ENCODE measurements at regions not wholly inside any gene's neighbourhood (a gene's known extent, or its start where the extent isn't known, plus 50 kb on each side); places are given as distances from the start of the nearest gene placed in this dataset.

DNA sequence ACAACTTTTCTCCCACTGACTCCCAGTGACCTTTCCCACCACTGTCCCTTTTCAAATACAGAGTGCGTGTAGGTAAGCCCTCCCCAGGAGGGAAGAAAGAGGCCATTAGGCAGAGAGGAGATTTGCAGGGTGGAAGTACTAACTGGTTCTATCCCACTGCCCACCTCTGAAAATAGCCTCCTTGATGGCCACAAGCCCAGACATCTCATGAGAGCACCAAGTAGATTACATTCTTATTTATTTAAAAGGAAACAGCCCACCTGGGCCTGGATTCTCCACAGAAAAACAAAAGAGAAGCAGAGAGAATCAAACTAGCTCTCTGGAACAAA lies 445.3 kb downstream of the FOXO1 start:
- no peak for DNase-seq (ENCODE audit: low spot score)
- Mint-ChIP-seq H3K36me3 (no peaks in the 10 kb centered on the region), H3K27ac (no peak overlapping the region), H3K9me3 (peaks cover 6% of the 10 kb centered on the region), H3K4me1 (peaks cover 34% of the 10 kb centered on the region), H3K4me3 (no peak overlapping the region), H3K27me3 (ENCODE audit: insufficient read depth, low read depth) (peaks cover 11% of the 10 kb centered on the region)
- no peaks in the 10 kb centered on the region for H3K27me3 ChIP-seq
- no peak overlapping the region for H3K27ac ChIP-seq
- H3K9ac ChIP-seq: no peak overlapping the region
- no peaks in the 10 kb centered on the region for H3K9me3 ChIP-seq (ENCODE audit: low read depth)
- H3K4me1 ChIP-seq: peaks cover 7% of the 10 kb centered on the region
- TF ChIP-seq EZH2 (IDR thresholded peaks at IDR 0.05) (no peak), EZH2phosphoT487 (IDR thresholded peaks at IDR 0.05) (no peak)
- TF ChIP-seq, protein P1, sequence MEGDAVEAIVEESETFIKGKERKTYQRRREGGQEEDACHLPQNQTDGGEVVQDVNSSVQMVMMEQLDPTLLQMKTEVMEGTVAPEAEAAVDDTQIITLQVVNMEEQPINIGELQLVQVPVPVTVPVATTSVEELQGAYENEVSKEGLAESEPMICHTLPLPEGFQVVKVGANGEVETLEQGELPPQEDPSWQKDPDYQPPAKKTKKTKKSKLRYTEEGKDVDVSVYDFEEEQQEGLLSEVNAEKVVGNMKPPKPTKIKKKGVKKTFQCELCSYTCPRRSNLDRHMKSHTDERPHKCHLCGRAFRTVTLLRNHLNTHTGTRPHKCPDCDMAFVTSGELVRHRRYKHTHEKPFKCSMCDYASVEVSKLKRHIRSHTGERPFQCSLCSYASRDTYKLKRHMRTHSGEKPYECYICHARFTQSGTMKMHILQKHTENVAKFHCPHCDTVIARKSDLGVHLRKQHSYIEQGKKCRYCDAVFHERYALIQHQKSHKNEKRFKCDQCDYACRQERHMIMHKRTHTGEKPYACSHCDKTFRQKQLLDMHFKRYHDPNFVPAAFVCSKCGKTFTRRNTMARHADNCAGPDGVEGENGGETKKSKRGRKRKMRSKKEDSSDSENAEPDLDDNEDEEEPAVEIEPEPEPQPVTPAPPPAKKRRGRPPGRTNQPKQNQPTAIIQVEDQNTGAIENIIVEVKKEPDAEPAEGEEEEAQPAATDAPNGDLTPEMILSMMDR (IDR thresholded peaks at IDR 0.05): no peak
- no peak overlapping the region for H3K4me3 ChIP-seq
- no peak overlapping the region for H3K4me2 ChIP-seq
- no peaks in the 10 kb centered on the region for H3F3A ChIP-seq (ENCODE audit: low read depth)
- H2AFZ ChIP-seq (replicated peaks): no peak overlapping the region
- H3K36me3 ChIP-seq: no peaks in the 10 kb centered on the region
- H4K20me1 ChIP-seq (ENCODE audit: low read depth): no peaks in the 10 kb centered on the region
- H3K79me2 ChIP-seq (ENCODE audit: low read depth): no peaks in the 10 kb centered on the region

DNA sequence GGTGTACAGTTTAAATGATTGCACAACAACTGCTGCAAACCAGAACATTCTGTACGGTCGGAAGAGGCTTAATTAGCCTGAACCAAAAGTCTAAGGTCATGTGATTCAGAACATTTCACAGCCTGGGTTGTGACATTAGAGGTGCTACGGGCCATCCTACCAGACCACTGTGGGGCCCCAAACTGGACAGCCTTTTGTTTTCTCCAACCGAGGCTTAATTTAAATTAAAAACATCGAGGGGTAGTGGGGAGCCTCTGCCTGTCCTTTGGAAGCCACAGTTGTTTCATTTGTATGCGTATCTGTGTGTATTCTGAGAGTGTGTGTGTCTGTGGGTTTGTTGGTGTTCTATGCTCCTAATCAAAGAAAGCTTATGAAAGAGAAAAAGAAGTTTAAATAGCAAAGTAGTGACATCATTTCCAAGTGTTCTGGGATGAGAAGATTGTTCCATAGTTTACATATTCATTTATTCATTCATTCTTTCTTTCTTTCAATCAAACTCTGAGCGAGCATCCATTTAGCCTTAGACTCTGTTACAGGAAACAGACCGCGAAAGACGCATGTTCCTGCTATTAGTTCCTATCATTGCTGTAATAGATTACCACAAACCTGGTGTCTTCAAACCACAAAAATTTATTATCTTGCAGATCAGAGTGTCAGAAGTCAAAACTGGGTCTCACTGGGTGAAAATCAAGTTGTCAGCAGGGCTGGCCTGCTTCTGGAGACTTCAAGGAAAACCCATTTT lies 444.8 kb downstream of the FOXO1 start:
- H4K20me1 ChIP-seq (ENCODE audit: low read depth): no peaks in the 10 kb centered on the region

DNA sequence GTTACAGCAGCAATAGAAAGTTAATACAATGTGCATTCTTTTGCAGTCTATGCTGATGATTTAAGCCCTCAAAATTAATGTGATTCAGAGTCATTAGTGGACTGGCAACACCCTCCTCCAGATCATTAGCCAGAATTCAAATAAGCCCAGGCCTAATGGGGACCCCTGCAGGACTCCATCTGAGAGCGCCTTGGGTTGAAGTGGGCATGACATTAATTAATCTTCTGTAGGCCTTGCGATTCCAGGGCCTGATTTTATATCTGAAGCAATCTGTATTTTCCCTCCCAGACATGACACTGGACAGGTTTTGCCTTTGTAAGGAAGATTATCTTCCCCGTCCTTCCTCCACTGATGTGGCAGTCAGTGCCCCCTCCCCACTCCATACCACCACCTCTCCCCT lies 442.9 kb downstream of the FOXO1 start:
- no peak overlapping the region for H3K4me3 Mint-ChIP-seq
- H3K4me2 ChIP-seq: no peak overlapping the region
- H4K20me1 ChIP-seq (ENCODE audit: low read depth): no peaks in the 10 kb centered on the region
- peaks cover 12% of the 10 kb centered on the region for H3K4me1 ChIP-seq
- no peak overlapping the region for H2AFZ ChIP-seq (replicated peaks)
- H3K27ac ChIP-seq: no peak overlapping the region
- no peaks in the 10 kb centered on the region for H3F3A ChIP-seq (ENCODE audit: low read depth)
- no peak overlapping the region for H3K4me3 ChIP-seq
- no peaks in the 10 kb centered on the region for H3K79me2 ChIP-seq (ENCODE audit: low read depth)
- no peak overlapping the region for H3K27ac Mint-ChIP-seq
- no peaks in the 10 kb centered on the region for H3K9me3 ChIP-seq (ENCODE audit: low read depth)
- no peak for DNase-seq (ENCODE audit: low spot score)
- no peaks in the 10 kb centered on the region for H3K27me3 ChIP-seq
- H3K9me3 Mint-ChIP-seq: peaks cover 3% of the 10 kb centered on the region
- H3K36me3 Mint-ChIP-seq: no peaks in the 10 kb centered on the region
- no peak overlapping the region for H3K9ac ChIP-seq
- H3K36me3 ChIP-seq: no peaks in the 10 kb centered on the region
- peaks cover 18% of the 10 kb centered on the region for H3K4me1 Mint-ChIP-seq
- H3K27me3 Mint-ChIP-seq (ENCODE audit: insufficient read depth, low read depth): peaks cover 11% of the 10 kb centered on the region
- TF ChIP-seq, protein P1 (IDR thresholded peaks at IDR 0.05): no peak
- no peak for TF ChIP-seq EZH2phosphoT487 (IDR thresholded peaks at IDR 0.05)
- no peak for TF ChIP-seq EZH2 (IDR thresholded peaks at IDR 0.05)

More for the DNA sequence above, 444.8 kb downstream of the FOXO1 start:
- H3K27ac Mint-ChIP-seq: peak overlapping the region; percentile 86
- H3K27ac ChIP-seq: no peak overlapping the region
- H3K79me2 ChIP-seq (ENCODE audit: low read depth): no peaks in the 10 kb centered on the region
- H3K27me3 Mint-ChIP-seq (ENCODE audit: insufficient read depth, low read depth): peaks cover 11% of the 10 kb centered on the region
- no peaks in the 10 kb centered on the region for H3K36me3 ChIP-seq
- H3K4me2 ChIP-seq: no peak overlapping the region
- no peak overlapping the region for H2AFZ ChIP-seq (replicated peaks)
- DNase-seq (ENCODE audit: low spot score): no peak
- no peak overlapping the region for H3K4me3 ChIP-seq
- no peak overlapping the region for H3K9ac ChIP-seq
- no peaks in the 10 kb centered on the region for H3K36me3 Mint-ChIP-seq
- H3K4me3 Mint-ChIP-seq: no peak overlapping the region
- TF ChIP-seq, protein P1 (IDR thresholded peaks at IDR 0.05): no peak
- TF ChIP-seq EZH2 (IDR thresholded peaks at IDR 0.05) (no peak), EZH2phosphoT487 (IDR thresholded peaks at IDR 0.05) (no peak)
- H3K4me1 Mint-ChIP-seq: peaks cover 31% of the 10 kb centered on the region
- H3K9me3 ChIP-seq (ENCODE audit: low read depth): no peaks in the 10 kb centered on the region
- peaks cover 9% of the 10 kb centered on the region for H3K4me1 ChIP-seq
- no peaks in the 10 kb centered on the region for H3F3A ChIP-seq (ENCODE audit: low read depth)
- peaks cover 5% of the 10 kb centered on the region for H3K9me3 Mint-ChIP-seq
- H3K27me3 ChIP-seq: no peaks in the 10 kb centered on the region
